ENCODE measurements at regions not wholly inside any gene's neighbourhood (a gene's known extent, or its start where the extent isn't known, plus 50 kb on each side); places are given as distances from the start of the nearest gene placed in this dataset.
"Not testable (repeated sequence)": the region's sequence is repeated elsewhere in the genome, so short reads cannot be mapped to it uniquely, and the experiment has no call there.

DNA sequence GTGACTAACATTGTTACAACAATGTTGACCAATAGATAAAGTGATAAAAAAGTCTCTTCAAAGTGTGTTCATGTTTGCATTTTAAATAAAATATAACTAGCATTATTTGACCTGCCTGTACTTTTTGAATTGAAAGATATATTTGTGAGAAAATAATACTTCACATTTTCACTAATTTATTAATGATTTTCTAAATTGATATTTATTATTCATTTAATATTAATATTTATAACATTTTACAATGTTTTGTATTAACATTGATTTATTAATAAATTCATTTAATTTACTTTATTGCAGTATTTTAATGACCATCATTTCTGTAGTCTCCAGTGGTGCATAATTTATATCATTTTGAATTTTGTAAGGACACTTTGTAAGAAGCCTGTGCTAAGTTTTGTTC is 150.0 kb upstream of the BET1 start:
- no peak for DNase-seq (ENCODE audit: low read depth in 6 of 9, low spot score in 9 of 9)
- Histone ChIP-seq H3K4me1 (ENCODE audit: control insufficient read depth in 2 of 2, insufficient read depth in 2 of 2, low read length in 2 of 2) (no peaks in the 10 kb centered on the region), H3K36me3 (ENCODE audit: control insufficient read depth in 2 of 2, insufficient read depth in 2 of 2, low read length in 1 of 2) (no peaks in the 10 kb centered on the region), H3K9me3 (ENCODE audit: control insufficient read depth in 2 of 2, insufficient read depth in 1 of 2, low read length in 1 of 2) (no peaks in the 10 kb centered on the region), H3K27me3 (ENCODE audit: control insufficient read depth in 2 of 2, insufficient read depth in 1 of 2, low read length in 1 of 2) (no peaks in the 10 kb centered on the region), H3K4me3 (ENCODE audit: low read length in 2 of 2) (no peak overlapping the region), H3K27ac (ENCODE audit: low read depth in 1 of 2, low read length in 1 of 2) (no peak overlapping the region)

DNA sequence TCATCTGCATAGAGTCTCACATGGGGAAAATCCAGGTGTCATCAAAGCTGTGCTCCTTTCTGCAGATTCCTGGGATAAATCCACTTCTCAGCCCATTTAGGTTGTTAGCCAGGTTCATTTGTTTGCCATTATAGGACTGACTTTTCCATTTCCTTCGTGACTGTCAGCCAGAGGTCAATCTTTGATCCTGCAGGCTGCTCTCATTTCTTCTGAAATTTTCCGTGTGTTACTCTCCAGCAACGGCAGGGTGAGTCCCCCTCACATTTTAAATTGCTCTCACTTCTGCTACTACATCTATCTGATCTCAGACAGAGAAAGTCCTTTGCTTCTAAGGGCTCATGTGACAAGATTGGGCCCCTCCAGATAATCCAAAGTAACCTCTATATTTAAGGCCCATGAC is 150.7 kb upstream of the BET1 start:
- WGBS = 92% methylated on average over 3 of the region's 3 CpGs
- no peaks in the 10 kb centered on the region for H3K9me3 ChIP-seq (ENCODE audit: control insufficient read depth in 2 of 2, insufficient read depth in 1 of 2, low read length in 1 of 2)
- H3K4me3 ChIP-seq (ENCODE audit: low read length in 2 of 2) = no peak overlapping the region
- H3K36me3 ChIP-seq (ENCODE audit: control insufficient read depth in 2 of 2, insufficient read depth in 2 of 2, low read length in 1 of 2) = no peaks in the 10 kb centered on the region
- H3K27me3 ChIP-seq (ENCODE audit: control insufficient read depth in 2 of 2, insufficient read depth in 1 of 2, low read length in 1 of 2) = no peaks in the 10 kb centered on the region
- H3K4me1 ChIP-seq (ENCODE audit: control insufficient read depth in 2 of 2, insufficient read depth in 2 of 2, low read length in 2 of 2) = no peaks in the 10 kb centered on the region
- DNase-seq (ENCODE audit: low read depth in 6 of 9, low spot score in 9 of 9) = no peak
- no peak overlapping the region for H3K27ac ChIP-seq (ENCODE audit: low read depth in 1 of 2, low read length in 1 of 2)

DNA sequence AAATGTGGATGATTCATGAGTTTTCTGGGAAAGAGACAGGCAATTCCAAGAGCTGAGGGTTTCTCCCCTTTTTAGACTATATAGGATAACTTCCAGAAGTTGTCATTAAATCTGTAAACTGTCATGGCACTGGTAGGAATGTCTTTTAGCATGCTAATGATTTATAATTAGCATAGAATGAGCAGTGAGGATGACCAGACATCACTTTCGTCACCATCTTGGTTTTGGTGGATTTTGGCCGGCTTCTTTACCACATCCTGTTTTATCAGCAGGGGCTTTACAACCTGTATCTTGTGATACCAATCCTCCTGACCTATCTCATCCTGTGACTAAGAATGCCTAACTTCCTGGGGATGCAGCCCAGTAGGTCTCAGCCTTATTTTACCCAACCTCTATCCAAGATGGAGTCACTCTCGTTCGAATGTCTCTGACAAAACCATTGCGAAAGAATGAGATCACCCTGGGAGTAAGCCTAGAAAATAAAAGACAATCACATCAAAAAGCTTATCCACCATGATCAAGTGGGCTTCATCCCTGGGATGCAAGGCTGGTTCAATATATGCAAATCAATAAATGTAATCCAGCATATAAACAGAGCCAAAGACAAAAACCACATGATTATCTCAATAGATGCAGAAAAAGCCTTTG is 153.6 kb upstream of the BET1 start:
- not testable (repeated sequence) for DNase-seq (ENCODE audit: low read depth in 6 of 9, low spot score in 9 of 9); H3K36me3 ChIP-seq (ENCODE audit: control insufficient read depth in 2 of 2, insufficient read depth in 2 of 2, low read length in 1 of 2); H3K4me1 ChIP-seq (ENCODE audit: control insufficient read depth in 2 of 2, insufficient read depth in 2 of 2, low read length in 2 of 2); H3K27ac ChIP-seq (ENCODE audit: low read depth in 1 of 2, low read length in 1 of 2); H3K27me3 ChIP-seq (ENCODE audit: control insufficient read depth in 2 of 2, insufficient read depth in 1 of 2, low read length in 1 of 2); H3K4me3 ChIP-seq (ENCODE audit: low read length in 2 of 2); H3K9me3 ChIP-seq (ENCODE audit: control insufficient read depth in 2 of 2, insufficient read depth in 1 of 2, low read length in 1 of 2)
- WGBS = 51% methylated on average over 5 of the region's 5 CpGs

DNA sequence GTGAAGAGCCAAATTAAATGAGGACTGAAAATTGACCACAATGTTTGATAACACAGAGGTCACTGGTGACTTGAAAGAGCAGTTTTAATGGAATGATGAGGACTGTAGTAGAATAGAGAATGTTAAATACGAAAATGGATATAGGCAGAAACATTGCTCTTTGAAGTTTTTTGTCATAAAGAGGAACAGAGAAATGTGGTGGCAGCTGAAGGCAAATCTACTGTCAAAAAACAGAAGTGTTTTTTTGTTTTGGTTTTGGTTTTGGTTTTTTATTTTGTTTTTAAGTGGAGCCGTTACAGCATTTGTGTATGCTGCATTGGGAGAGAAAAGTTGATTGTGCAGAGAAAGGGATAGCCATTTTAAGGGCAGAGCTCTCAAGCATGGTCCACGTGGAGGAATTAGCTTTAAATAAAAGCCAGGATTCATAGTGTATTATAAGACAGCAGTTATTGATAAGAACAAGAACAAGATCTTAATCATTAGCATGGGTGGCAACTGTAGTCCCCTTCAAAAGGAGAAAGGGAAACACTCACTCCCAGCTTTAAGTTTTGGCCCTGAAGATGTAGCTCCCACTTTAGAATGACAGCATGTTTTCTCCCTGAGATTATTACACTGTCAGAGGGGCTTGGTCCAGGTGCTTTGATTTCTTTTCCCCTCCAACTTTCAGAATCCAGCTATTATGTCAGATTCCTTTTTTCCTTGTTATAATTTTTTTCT is 156.7 kb upstream of the BET1 start:
- peak in 6 of 9 donors; percentile 1 to 53 (median 14) for DNase-seq (ENCODE audit: low read depth in 6 of 9, low spot score in 9 of 9)
- H3K9me3 ChIP-seq (ENCODE audit: control insufficient read depth in 2 of 2, insufficient read depth in 1 of 2, low read length in 1 of 2) = no peaks in the 10 kb centered on the region
- H3K4me1 ChIP-seq (ENCODE audit: control insufficient read depth in 2 of 2, insufficient read depth in 2 of 2, low read length in 2 of 2) = peaks cover 0 to 4% of the 10 kb centered on the region in 2 donors
- H3K27me3 ChIP-seq (ENCODE audit: control insufficient read depth in 2 of 2, insufficient read depth in 1 of 2, low read length in 1 of 2) = no peaks in the 10 kb centered on the region
- H3K4me3 ChIP-seq (ENCODE audit: low read length in 2 of 2) = peak overlapping the region in 1 of 2 donors; percentile 18
- peak overlapping the region in 1 of 2 donors; percentile 53 for H3K27ac ChIP-seq (ENCODE audit: low read depth in 1 of 2, low read length in 1 of 2)
- WGBS = 4% methylated on average over 3 of the region's 3 CpGs
- no peaks in the 10 kb centered on the region for H3K36me3 ChIP-seq (ENCODE audit: control insufficient read depth in 2 of 2, insufficient read depth in 2 of 2, low read length in 1 of 2)

DNA sequence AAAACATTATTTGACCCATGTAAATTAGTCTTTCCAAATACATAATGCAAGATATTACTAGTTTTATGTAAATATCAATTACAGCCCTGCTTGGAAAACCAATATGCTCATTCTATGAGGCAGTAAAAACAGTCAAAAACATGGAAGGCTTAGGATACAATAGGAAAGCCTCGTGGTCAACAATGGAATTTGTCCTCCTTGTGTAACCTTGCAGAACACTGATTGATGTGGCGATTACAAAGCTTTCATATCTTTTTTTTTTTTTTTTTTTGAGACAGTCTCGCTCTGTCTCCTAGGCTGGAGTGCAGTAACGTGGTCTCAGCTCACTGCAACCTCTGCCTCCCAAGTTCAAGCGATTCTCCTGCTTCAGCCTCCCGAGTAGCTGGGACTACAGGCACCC is 157.3 kb upstream of the BET1 start:
- Histone ChIP-seq H3K27ac (ENCODE audit: low read depth in 1 of 2, low read length in 1 of 2) (peak overlapping the region in 1 of 2 donors; percentile 53), H3K4me1 (ENCODE audit: control insufficient read depth in 2 of 2, insufficient read depth in 2 of 2, low read length in 2 of 2) (peaks cover 0 to 4% of the 10 kb centered on the region in 2 donors)
- WGBS = 89% methylated on average over 6 of the region's 6 CpGs

DNA sequence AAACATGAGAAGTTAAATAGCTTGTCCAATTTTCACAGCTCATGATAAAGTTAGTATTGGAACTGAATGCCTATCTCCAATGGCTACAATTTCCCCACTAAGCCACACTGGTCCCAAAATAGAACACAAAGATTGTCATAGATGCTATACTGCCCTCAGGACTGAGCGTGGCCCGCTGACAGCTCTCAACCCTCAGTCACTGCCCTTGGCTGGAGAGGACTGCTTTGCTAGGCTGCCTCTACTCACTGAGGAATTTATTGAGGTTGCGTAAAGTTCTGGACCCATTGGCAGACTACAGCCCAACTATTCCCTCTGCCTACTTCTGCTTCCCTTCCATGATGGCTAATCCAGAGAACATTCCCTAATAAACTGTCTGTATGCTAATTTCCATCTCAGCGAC is 165.5 kb upstream of the BET1 start:
- no peaks in the 10 kb centered on the region for H3K27me3 ChIP-seq (ENCODE audit: control insufficient read depth in 2 of 2, insufficient read depth in 1 of 2, low read length in 1 of 2)
- H3K27ac ChIP-seq (ENCODE audit: low read depth in 1 of 2, low read length in 1 of 2) = no peak overlapping the region
- H3K36me3 ChIP-seq (ENCODE audit: control insufficient read depth in 2 of 2, insufficient read depth in 2 of 2, low read length in 1 of 2) = no peaks in the 10 kb centered on the region
- WGBS = 97% methylated on average over 4 of the region's 4 CpGs
- H3K9me3 ChIP-seq (ENCODE audit: control insufficient read depth in 2 of 2, insufficient read depth in 1 of 2, low read length in 1 of 2) = no peaks in the 10 kb centered on the region
- no peak overlapping the region for H3K4me3 ChIP-seq (ENCODE audit: low read length in 2 of 2)
- no peaks in the 10 kb centered on the region for H3K4me1 ChIP-seq (ENCODE audit: control insufficient read depth in 2 of 2, insufficient read depth in 2 of 2, low read length in 2 of 2)
- DNase-seq (ENCODE audit: low read depth in 6 of 9, low spot score in 9 of 9) = no peak

More for the DNA sequence above, 157.3 kb upstream of the BET1 start:
- Histone ChIP-seq H3K9me3 (ENCODE audit: control insufficient read depth in 2 of 2, insufficient read depth in 1 of 2, low read length in 1 of 2) (no peaks in the 10 kb centered on the region), H3K27me3 (ENCODE audit: control insufficient read depth in 2 of 2, insufficient read depth in 1 of 2, low read length in 1 of 2) (no peaks in the 10 kb centered on the region), H3K4me3 (ENCODE audit: low read length in 2 of 2) (no peak overlapping the region), H3K36me3 (ENCODE audit: control insufficient read depth in 2 of 2, insufficient read depth in 2 of 2, low read length in 1 of 2) (no peaks in the 10 kb centered on the region)
- no peak for DNase-seq (ENCODE audit: low read depth in 6 of 9, low spot score in 9 of 9)

DNA sequence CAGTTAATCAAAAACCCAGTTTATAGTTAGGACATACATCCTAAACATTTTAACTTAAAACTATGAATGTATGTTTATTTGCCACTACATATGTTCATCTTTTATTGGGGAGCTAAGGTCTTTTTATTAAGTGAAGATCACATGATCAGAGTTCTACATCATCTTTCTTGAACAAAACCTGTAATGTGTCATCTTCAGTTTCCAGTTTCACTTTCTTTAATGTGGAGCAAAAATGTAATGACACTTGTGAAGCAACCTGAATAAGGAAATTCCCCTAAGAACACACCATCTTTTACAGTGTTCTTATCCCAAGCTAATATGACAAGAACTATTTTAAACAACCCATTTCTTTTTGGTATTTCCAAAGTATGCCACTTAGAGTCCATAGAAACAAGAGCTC is 166.7 kb upstream of the BET1 start:
- no peaks in the 10 kb centered on the region for H3K4me1 ChIP-seq (ENCODE audit: control insufficient read depth in 2 of 2, insufficient read depth in 2 of 2, low read length in 2 of 2)
- no peak overlapping the region for H3K27ac ChIP-seq (ENCODE audit: low read depth in 1 of 2, low read length in 1 of 2)
- no peaks in the 10 kb centered on the region for H3K9me3 ChIP-seq (ENCODE audit: control insufficient read depth in 2 of 2, insufficient read depth in 1 of 2, low read length in 1 of 2)
- H3K36me3 ChIP-seq (ENCODE audit: control insufficient read depth in 2 of 2, insufficient read depth in 2 of 2, low read length in 1 of 2) = no peaks in the 10 kb centered on the region
- H3K27me3 ChIP-seq (ENCODE audit: control insufficient read depth in 2 of 2, insufficient read depth in 1 of 2, low read length in 1 of 2) = no peaks in the 10 kb centered on the region
- peak in 3 of 9 donors; percentile 6 to 47 (median 14) for DNase-seq (ENCODE audit: low read depth in 6 of 9, low spot score in 9 of 9)
- H3K4me3 ChIP-seq (ENCODE audit: low read length in 2 of 2) = no peak overlapping the region

DNA sequence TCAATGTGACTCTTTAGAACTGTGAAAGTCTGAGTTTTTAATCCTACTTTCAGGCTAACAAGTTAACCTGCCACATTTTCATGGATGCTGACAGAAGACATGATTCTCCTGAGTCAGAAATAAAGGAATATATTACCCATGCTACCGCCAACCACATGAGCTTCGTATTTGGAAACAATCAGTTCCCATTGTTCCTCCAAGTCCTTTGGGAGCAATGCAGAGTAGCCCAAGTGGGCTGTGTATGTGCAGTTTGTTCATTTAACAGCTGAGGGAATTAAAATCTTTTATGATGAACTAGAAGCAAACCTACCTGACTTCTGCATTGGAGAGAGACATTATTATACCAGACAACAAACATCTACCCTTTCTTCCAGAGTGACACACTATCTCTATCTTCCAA is 169.3 kb upstream of the BET1 start:
- H3K4me1 ChIP-seq (ENCODE audit: control insufficient read depth in 2 of 2, insufficient read depth in 2 of 2, low read length in 2 of 2) = no peaks in the 10 kb centered on the region
- 96% methylated on average over 2 of the region's 2 CpGs for WGBS
- no peaks in the 10 kb centered on the region for H3K36me3 ChIP-seq (ENCODE audit: control insufficient read depth in 2 of 2, insufficient read depth in 2 of 2, low read length in 1 of 2)
- no peak for DNase-seq (ENCODE audit: low read depth in 6 of 9, low spot score in 9 of 9)
- H3K9me3 ChIP-seq (ENCODE audit: control insufficient read depth in 2 of 2, insufficient read depth in 1 of 2, low read length in 1 of 2) = no peaks in the 10 kb centered on the region
- H3K4me3 ChIP-seq (ENCODE audit: low read length in 2 of 2) = no peak overlapping the region
- no peaks in the 10 kb centered on the region for H3K27me3 ChIP-seq (ENCODE audit: control insufficient read depth in 2 of 2, insufficient read depth in 1 of 2, low read length in 1 of 2)
- no peak overlapping the region for H3K27ac ChIP-seq (ENCODE audit: low read depth in 1 of 2, low read length in 1 of 2)

DNA sequence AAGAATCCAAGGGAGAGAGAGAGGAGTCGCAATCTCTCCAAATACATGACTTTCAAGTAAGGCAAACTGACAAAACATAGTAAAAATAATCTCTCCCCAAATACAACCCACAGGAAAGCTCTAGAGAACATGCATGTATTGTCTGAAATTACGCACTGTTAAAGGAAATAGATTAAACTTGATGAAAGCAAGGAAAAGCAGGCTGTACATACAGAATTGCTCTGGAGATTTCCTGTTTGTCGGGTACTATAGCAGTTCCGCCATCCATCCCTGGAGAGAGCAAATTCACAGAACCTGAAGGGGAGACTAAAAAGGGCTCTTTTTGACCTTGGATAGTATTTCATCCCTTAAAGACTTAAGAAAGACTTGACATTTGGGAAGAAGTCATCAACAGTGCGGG is 170.2 kb upstream of the BET1 start:
- 95% methylated on average over 5 of the region's 5 CpGs for WGBS
- Histone ChIP-seq H3K27me3 (ENCODE audit: control insufficient read depth in 2 of 2, insufficient read depth in 1 of 2, low read length in 1 of 2) (no peaks in the 10 kb centered on the region), H3K9me3 (ENCODE audit: control insufficient read depth in 2 of 2, insufficient read depth in 1 of 2, low read length in 1 of 2) (no peaks in the 10 kb centered on the region), H3K4me3 (ENCODE audit: low read length in 2 of 2) (no peak overlapping the region), H3K36me3 (ENCODE audit: control insufficient read depth in 2 of 2, insufficient read depth in 2 of 2, low read length in 1 of 2) (no peaks in the 10 kb centered on the region), H3K4me1 (ENCODE audit: control insufficient read depth in 2 of 2, insufficient read depth in 2 of 2, low read length in 2 of 2) (no peaks in the 10 kb centered on the region), H3K27ac (ENCODE audit: low read depth in 1 of 2, low read length in 1 of 2) (no peak overlapping the region)
- DNase-seq (ENCODE audit: low read depth in 6 of 9, low spot score in 9 of 9) = no peak

Data from thymus (tissue), 11 donors.